SK-N-MC (cell line): ENCODE measurements at regions not wholly inside any gene's neighbourhood (a gene's known extent, or its start where the extent isn't known, plus 50 kb on each side); places are given as distances from the start of the nearest gene placed in this dataset.

Experiments used
- DNase-seq: peaks from one replicate; pipeline ENCODE4 v3.0.0-alpha.2; 2011; ENCODE audit warnings: low read depth, low spot score
- H3K27ac ChIP-seq: fragments of 200-600 bp; sonication (generic); 2 replicates; pipeline ENCODE4 v1.5.1; 2016; ENCODE audit warnings: mixed run types
- H3K36me3 ChIP-seq: fragments of 200-600 bp; sonication (generic); 2 replicates; pipeline ENCODE4 v1.6.1; 2017; ENCODE audit warnings: antibody characterized with exemption, low read length, mixed read lengths; ENCODE audit not compliant: insufficient read depth
- H3K4me3 ChIP-seq: fragments of 200-600 bp; sonication (generic); 2 replicates; pipeline ENCODE4 v1.5.1; 2016
- H3K9ac ChIP-seq: fragments of 200-600 bp; sonication (generic); 2 replicates; pipeline ENCODE4 v1.8.0; 2017; ENCODE audit warnings: mixed run types, mixed read lengths; ENCODE audit not compliant: insufficient read length
- H3K9me3 ChIP-seq: fragments of 200-600 bp; sonication (generic); 2 replicates; pipeline ENCODE4 v1.6.1; 2017; ENCODE audit warnings: low read depth, mild to moderate bottlenecking, antibody characterized with exemption, low read length, moderate library complexity, mixed read lengths
- EZH2 ChIP-seq: fragments of 200-600 bp; sonication (generic); IDR thresholded peaks from one replicate; pipeline ENCODE4 v1.6.1; 2017; ENCODE audit warnings: antibody characterized with exemption
- FOXP2 ChIP-seq: optimal IDR thresholded peaks from 2 replicates; pipeline ENCODE3; 2011; ENCODE audit warnings: mild to moderate bottlenecking, moderate library complexity; ENCODE audit not compliant: insufficient read depth; ENCODE audit errors: extremely low read length, control extremely low read depth
- POLR2AphosphoS5 ChIP-seq: IDR thresholded peaks from 2 replicates; pipeline ENCODE4 v1.6.1; 2012; ENCODE audit warnings: mild to moderate bottlenecking, low read depth, low read length, borderline replicate concordance

DNA sequence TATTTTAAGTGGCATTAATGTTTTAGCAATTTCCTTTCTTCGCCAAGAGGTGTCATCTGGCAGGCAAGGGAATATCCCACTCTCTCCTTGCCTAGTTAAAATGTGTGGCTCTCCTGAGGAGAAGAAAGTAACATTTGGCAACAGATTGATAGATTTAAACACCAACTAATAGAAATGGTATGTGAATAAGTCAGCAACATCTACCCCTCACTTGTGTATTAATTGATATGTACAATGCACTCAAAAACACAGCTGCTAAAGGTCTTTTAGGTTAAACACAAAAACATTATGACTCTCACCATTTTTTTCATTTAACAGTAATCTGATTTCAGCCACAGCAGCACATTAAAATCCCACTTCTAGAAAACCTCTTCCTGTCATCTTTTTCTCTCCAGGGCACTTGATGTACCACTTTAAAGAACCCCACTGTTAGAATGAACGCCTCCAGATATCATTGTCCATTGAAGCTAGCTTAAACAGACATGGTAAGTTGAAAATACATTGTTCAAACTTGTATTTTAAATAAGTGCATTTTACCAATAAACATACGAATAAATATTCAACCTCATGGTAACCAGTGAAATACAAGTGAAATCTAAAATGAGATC, 151.7 kb downstream of the RPAP3 start:
- H3K36me3 ChIP-seq, result no peaks in the 10 kb centered on the region
- H3K27ac ChIP-seq, result no peak overlapping the region
- 0 out of 2 replicates have a peak, but pooled peaks cover 4% of the 10 kb centered on the region for H3K9me3 ChIP-seq
- no peak for DNase-seq
- no peak for TF ChIP-seq EZH2
- TF ChIP-seq POLR2AphosphoS5, result no peak
- TF ChIP-seq FOXP2, result no peak
- H3K9ac ChIP-seq, result no peak overlapping the region
- H3K4me3 ChIP-seq, result no peak overlapping the region

DNA sequence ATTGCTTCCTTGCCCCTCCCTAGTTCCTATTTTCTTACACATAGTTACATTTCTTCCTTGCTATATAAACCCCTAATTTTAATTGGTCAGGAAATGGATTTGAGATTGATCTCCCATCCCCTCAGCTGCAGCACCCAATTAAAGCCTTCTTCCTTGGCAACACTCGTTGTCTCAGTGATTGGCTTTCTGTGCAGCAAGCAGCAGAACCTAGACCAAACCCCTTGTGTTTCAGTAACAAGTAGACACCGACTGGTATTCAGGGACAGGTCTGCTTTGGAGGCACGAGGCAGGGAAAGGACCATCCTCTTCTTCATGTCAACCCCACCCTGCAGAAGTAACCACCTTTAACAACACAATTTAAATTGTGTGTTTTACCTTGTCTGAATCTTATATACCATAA, 152.6 kb downstream of the RPAP3 start:
- no peak overlapping the region for H3K9ac ChIP-seq
- H3K9me3 ChIP-seq, result 0 out of 2 replicates have a peak, but pooled peaks cover 4% of the 10 kb centered on the region
- no peak overlapping the region for H3K27ac ChIP-seq
- no peak for DNase-seq
- H3K36me3 ChIP-seq, result no peaks in the 10 kb centered on the region
- no peak overlapping the region for H3K4me3 ChIP-seq
- TF ChIP-seq FOXP2 (no peak), EZH2 (no peak), POLR2AphosphoS5 (no peak)

DNA sequence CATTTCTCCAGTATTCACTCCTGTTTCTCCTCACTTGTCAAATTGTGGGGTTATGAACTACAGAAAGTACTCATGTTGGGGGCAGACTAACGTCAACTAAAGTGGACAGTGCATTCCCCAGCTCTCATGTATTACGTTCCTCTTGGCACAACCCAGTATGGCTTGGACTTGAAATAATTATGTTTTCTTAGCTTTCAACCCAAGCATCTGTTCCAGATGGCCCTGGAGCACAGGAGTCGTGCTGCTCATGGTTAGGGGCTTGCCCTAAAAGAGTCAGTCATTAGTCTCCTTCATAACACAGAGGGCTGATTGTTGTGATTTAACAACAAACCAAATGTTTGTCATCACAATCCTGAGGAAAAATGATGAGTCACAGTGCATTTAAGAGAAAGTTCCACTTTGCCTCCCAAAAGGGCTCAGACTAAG, 154.4 kb downstream of the RPAP3 start:
- Histone ChIP-seq H3K9me3 (0 out of 2 replicates have a peak, but pooled peaks cover 4% of the 10 kb centered on the region), H3K4me3 (no peak overlapping the region), H3K36me3 (no peaks in the 10 kb centered on the region), H3K27ac (no peak overlapping the region), H3K9ac (no peak overlapping the region)
- no peak for DNase-seq
- TF ChIP-seq FOXP2, result no peak
- TF ChIP-seq EZH2, result no peak

DNA sequence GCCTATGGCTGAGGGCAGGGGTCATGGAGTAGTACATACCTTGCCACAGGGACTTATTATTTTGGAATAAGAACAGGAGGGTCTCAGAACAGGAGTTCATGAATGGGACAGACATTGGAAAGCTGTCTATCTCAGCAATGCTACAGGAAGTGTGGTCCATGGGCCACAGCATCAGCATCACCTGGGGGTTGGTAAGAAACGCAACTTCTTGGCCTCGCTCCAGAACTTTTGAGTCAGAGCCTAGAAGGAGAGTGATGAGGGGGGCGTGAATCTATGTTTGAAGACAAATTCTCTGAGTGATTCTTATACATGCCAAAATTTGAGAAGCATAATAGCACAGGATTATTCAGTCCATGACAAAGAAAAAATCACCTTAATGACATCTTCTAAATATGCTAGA, 156.6 kb downstream of the RPAP3 start:
- no peak overlapping the region for H3K4me3 ChIP-seq
- H3K27ac ChIP-seq, result no peak overlapping the region
- 0 out of 2 replicates have a peak, but pooled peaks cover 4% of the 10 kb centered on the region for H3K9me3 ChIP-seq
- no peak for DNase-seq
- H3K36me3 ChIP-seq, result no peaks in the 10 kb centered on the region
- TF ChIP-seq EZH2, result no peak
- no peak for TF ChIP-seq FOXP2
- TF ChIP-seq POLR2AphosphoS5, result no peak
- no peak overlapping the region for H3K9ac ChIP-seq

DNA sequence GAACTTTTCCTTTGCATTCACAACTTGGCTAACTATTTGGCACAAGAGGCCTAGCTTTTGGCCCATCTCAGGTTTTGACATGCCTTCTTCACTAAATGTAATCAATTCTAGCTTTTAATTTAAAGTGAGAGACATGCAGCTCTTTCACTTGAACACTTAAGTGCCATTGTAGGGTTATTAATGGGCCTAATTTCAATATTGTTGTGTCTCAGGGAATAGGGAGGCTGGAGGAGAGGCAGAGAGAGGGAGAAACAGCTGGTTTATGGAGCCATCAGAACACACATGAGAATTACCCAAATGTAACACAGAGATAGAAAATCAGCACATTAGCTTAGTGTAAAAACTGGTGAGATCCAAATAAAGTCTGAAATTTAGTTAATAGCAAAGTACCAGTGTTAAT, 157.4 kb downstream of the RPAP3 start:
- DNase-seq, result no peak
- Histone ChIP-seq H3K9me3 (0 out of 2 replicates have a peak, but pooled peaks cover 4% of the 10 kb centered on the region), H3K36me3 (no peaks in the 10 kb centered on the region), H3K9ac (no peak overlapping the region), H3K27ac (no peak overlapping the region), H3K4me3 (no peak overlapping the region)
- TF ChIP-seq FOXP2, result no peak
- no peak for TF ChIP-seq POLR2AphosphoS5
- no peak for TF ChIP-seq EZH2

DNA sequence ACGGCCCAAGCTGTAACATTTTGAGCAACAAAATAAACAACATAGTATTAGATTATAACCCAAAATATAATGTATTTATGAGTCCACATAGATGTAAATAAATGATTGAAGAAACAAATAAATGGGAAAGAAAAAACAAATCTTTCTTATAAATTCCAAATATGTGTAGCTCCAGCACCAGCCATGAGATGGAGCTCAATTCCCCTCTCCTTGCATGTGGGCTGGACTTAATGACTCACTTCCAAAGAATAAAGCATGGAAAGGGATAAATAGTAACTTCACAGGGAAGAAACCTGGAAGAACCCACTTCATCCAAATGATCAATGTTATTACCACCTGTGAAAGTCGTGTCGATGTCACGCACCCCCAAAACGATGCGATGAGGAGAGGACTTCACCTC, 158.8 kb downstream of the RPAP3 start:
- Histone ChIP-seq H3K9ac (no peak overlapping the region), H3K4me3 (no peak overlapping the region), H3K27ac (no peak overlapping the region), H3K36me3 (no peaks in the 10 kb centered on the region), H3K9me3 (no peaks in the 10 kb centered on the region)
- TF ChIP-seq EZH2 (no peak), POLR2AphosphoS5 (no peak), FOXP2 (no peak)
- DNase-seq, result no peak

DNA sequence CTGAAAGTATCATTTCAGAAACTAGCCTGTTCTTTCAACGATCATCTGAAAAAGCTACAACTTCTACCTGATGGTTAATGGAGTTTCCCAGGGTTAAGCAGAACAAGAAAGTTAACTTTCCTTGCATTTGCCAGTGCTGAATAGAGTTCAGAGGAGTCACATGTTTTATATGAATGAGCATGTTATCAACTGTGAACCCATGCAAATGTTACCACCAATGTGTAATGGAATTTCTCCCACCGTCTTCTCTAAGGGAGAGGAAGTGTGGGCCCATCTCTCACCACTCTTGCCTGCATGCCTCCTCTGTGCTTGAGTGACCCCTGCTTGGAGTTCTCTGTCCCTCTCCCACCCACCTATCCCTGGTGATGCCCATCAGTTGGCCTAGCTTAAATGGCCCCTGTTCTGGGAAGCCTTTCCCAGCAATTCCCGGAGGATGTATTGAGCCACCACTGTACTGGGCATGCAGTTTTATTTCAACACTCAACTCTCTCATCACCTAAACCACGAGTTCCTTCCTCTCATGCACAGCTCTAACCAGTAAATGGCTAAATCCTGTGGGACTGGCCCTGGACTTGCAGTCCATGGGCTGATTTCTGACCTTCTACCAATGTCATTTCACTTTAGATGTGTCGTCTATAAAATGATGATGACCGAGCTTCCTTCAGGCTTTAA, 159.8 kb downstream of the RPAP3 start:
- TF ChIP-seq FOXP2 (no peak), EZH2 (no peak), POLR2AphosphoS5 (no peak)
- Histone ChIP-seq H3K27ac (no peak overlapping the region), H3K9ac (no peak overlapping the region), H3K4me3 (no peak overlapping the region), H3K9me3 (no peaks in the 10 kb centered on the region), H3K36me3 (no peaks in the 10 kb centered on the region)
- no peak for DNase-seq

DNA sequence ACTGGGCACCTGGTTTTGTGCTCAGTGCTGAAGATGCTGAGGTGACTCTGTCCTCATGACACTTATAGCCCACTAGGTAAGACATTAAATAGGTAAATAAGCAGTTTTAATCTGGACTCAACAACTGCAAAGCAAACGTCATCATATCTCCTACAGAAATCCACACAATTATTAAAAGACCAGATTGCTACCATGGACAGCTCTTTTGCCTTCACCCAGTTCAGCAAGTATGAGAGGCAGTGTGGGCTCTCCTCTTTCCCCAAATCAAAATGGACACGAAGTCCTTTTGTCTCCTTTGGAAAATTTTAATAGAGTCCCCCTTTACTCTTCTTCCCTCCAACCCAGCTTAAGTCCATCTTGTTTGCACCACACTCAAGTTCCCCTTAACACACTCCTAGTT, 171.1 kb downstream of the RPAP3 start:
- no peak for TF ChIP-seq FOXP2
- TF ChIP-seq EZH2, result no peak
- no peak for TF ChIP-seq POLR2AphosphoS5
- Histone ChIP-seq H3K9me3 (no peaks in the 10 kb centered on the region), H3K4me3 (no peak overlapping the region), H3K27ac (no peak overlapping the region), H3K9ac (no peak overlapping the region), H3K36me3 (no peaks in the 10 kb centered on the region)
- no peak for DNase-seq

DNA sequence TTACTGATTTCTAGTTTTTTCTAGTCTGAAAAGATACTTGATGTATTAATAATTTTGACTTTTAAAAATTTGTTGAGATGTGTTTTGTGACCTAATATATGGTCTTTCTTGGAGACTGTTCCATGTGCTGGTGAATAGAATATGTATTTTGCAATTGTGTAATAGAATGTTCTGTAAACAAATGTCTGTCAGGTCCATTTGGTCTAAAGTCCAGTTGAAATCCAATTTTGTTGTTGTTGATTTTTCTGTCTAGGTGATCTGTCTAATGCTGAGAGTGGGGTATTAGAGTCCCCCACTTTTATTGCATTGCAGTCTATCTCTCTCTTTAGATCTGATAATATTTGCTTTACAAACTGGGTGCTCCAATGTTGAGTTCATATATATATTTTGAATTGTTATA, 175.8 kb downstream of the RPAP3 start:
- no peak overlapping the region for H3K4me3 ChIP-seq
- no peak overlapping the region for H3K27ac ChIP-seq
- H3K36me3 ChIP-seq, result no peaks in the 10 kb centered on the region
- no peak for TF ChIP-seq FOXP2
- no peak for TF ChIP-seq POLR2AphosphoS5
- H3K9me3 ChIP-seq, result no peaks in the 10 kb centered on the region
- DNase-seq, result no peak
- H3K9ac ChIP-seq, result no peak overlapping the region
